Colon (tissue), 2 donors: ENCODE measurements at regions not wholly inside any gene's neighbourhood (a gene's known extent, or its start where the extent isn't known, plus 50 kb on each side); places are given as distances from the start of the nearest gene placed in this dataset.

Experiments used
- FAIRE-seq: peaks from 2 replicates; lab custom pipeline; 2012; peaks lifted over from hg19 to GRCh38; lab: Jason Lieb, UNC
- donor health status: control.
- donor health status: control.

GRCh38 chr10:128560993-128561392 is 434.8 kb upstream of the MKI67 start:
- no peak for FAIRE-seq

- no peak for FAIRE-seq
Measured at GRCh38 chr10:128563387-128563786, 437.2 kb upstream of the MKI67 start.

- no peak for FAIRE-seq
Measured at GRCh38 chr10:128563904-128564303, 437.7 kb upstream of the MKI67 start.

GRCh38 chr10:128566361-128566968 is 440.2 kb upstream of the MKI67 start:
- FAIRE-seq = no peak

GRCh38 chr10:128567551-128567950 is 441.3 kb upstream of the MKI67 start:
- no peak for FAIRE-seq

- FAIRE-seq = no peak
Measured at GRCh38 chr10:128568041-128568440, 441.8 kb upstream of the MKI67 start.

- no peak for FAIRE-seq
Measured at GRCh38 chr10:128568491-128568890, 442.3 kb upstream of the MKI67 start.

- FAIRE-seq = no peak
Measured at GRCh38 chr10:128568990-128569945, 443.0 kb upstream of the MKI67 start.

- no peak for FAIRE-seq
Measured at GRCh38 chr10:128570319-128570995, 444.2 kb upstream of the MKI67 start.

GRCh38 chr10:128571071-128571470 is 444.8 kb upstream of the MKI67 start:
- no peak for FAIRE-seq

GRCh38 chr10:128571745-128572144 is 445.5 kb upstream of the MKI67 start:
- FAIRE-seq = no peak

GRCh38 chr10:128572696-128573095 is 446.5 kb upstream of the MKI67 start:
- FAIRE-seq = no peak

GRCh38 chr10:128573281-128573845 is 447.1 kb upstream of the MKI67 start:
- FAIRE-seq = no peak

GRCh38 chr10:128573986-128574385 is 447.8 kb upstream of the MKI67 start:
- FAIRE-seq = no peak

GRCh38 chr10:128574581-128575210 is 448.5 kb upstream of the MKI67 start:
- no peak for FAIRE-seq

GRCh38 chr10:128575761-128576160 is 449.5 kb upstream of the MKI67 start:
- FAIRE-seq = no peak

- no peak for FAIRE-seq
Measured at GRCh38 chr10:128576336-128576735, 450.1 kb upstream of the MKI67 start.

GRCh38 chr10:128576943-128577670 is 450.9 kb upstream of the MKI67 start:
- FAIRE-seq = no peak

- FAIRE-seq = no peak
Measured at GRCh38 chr10:128577958-128578750, 451.9 kb upstream of the MKI67 start.

GRCh38 chr10:128578766-128579165 is 452.5 kb upstream of the MKI67 start:
- no peak for FAIRE-seq
